ENCODE measurements at regions not wholly inside any gene's neighbourhood (a gene's known extent, or its start where the extent isn't known, plus 50 kb on each side); places are given as distances from the start of the nearest gene placed in this dataset.

DNA sequence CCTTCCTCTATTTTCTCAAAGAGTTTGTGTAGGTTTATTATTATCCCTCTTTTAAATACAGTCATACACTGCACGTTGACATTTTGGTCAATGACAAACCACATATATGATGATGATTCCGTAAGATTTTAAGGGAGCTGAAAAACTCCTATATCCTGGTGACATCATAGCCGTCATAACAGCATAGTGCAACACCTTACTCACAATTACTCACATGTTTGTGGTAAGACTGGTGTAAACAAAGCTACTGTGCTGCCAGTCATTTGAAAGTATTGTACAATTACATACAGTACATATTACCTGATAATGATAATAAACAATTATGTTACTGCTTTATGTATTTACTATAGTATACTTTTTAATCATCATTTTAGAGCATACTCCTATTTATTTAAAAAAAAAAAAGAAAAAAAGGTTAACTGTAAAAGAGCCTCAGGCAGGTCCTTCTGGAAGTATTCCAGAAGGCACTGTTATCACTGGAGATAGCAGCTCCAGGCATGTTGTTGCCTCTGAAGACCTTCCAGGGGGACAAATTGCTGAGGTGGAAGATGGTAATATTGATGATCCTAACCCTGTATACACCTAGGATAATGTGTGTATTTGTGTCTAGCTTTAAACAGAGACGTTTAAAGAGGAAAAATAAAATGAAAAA lies 123.3 kb upstream of the CDK1 start:
- TF ChIP-seq POLR2AphosphoS5 (IDR thresholded peaks at IDR 0.05; ENCODE audit: low read depth, low read length) (no peak), SPI1 (IDR thresholded peaks at IDR 0.05; ENCODE audit: low read depth, low read length) (no peak), POLR2A (IDR thresholded peaks at IDR 0.05; ENCODE audit: low read depth, low read length) (no peak), TAF1 (IDR thresholded peaks at IDR 0.05; ENCODE audit: low read depth, low read length) (no peak)

Measured in GM12891 (cell line).